ENCODE measurements at regions not wholly inside any gene's neighbourhood (a gene's known extent, or its start where the extent isn't known, plus 50 kb on each side); places are given as distances from the start of the nearest gene placed in this dataset.

GRCh38 chr5:133664422-133664821, 52.1 kb upstream of the FSTL4 start:
- DNase-seq, result no peak
- Mint-ChIP-seq H3K27ac (no peak overlapping the region), H3K4me3 (no peak overlapping the region), H3K36me3 (no peaks in the 10 kb centered on the region), H3K4me1 (no peaks in the 10 kb centered on the region), H3K9me3 (no peaks in the 10 kb centered on the region), H3K27me3 (peaks cover 11 to 42% of the 10 kb centered on the region in 2 donors)
- Histone ChIP-seq H3K27ac (ENCODE audit: low read depth, low read length) (no peak overlapping the region), H3K9me3 (ENCODE audit: low read length) (no peaks in the 10 kb centered on the region), H3K36me3 (ENCODE audit: insufficient read depth, low read length) (no peaks in the 10 kb centered on the region), H3K4me3 (ENCODE audit: low read length) (no peak overlapping the region), H3K27me3 (ENCODE audit: insufficient read depth, low read length, poor library complexity, severe bottlenecking) (no peaks in the 10 kb centered on the region), H3K4me1 (ENCODE audit: insufficient read depth, low read length) (no peaks in the 10 kb centered on the region)
- ChIA-PET CTCF (no interaction called here), POLR2A (no interaction called here)

DNA sequence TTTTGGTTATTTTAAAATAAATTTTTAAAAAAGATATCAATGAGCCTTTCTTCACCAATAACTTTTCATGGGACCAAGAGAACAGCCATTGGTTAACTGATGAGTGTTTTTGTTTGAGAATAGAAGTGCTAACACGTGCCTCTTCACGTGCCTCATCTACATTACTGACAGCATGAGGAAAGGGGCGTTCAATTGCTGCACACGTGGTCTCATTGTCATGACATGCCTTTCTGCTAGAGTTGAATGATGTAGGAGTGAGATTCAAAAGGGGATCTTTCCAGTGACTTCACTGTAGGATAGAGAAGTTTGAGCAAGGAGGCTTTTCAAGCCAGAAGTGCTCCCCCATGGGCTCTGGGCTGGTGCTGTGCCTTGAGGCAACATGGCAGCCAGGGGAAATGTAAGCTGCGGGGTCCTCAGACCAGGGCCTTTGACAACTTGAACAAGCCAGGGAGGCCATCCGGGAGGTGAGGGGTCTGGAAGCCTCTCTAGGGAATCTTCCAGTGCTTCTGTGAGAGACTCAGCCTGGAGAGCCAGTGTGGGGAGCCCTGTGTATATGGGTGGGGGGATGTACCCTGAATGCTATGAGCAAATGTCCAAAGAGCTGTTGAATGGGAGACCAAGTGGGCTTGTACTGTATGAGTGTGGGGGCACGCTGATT, 51.2 kb upstream of the FSTL4 start:
- H3K27ac ChIP-seq (ENCODE audit: low read depth, low read length), result no peak overlapping the region
- H3K27me3 ChIP-seq (ENCODE audit: insufficient read depth, low read length, poor library complexity, severe bottlenecking), result no peaks in the 10 kb centered on the region
- H3K9me3 Mint-ChIP-seq, result no peaks in the 10 kb centered on the region
- ChIA-PET POLR2A (no interaction called here), CTCF (no interaction called here)
- no peak for DNase-seq
- H3K9me3 ChIP-seq (ENCODE audit: low read length), result no peaks in the 10 kb centered on the region
- H3K4me1 Mint-ChIP-seq, result no peaks in the 10 kb centered on the region
- H3K4me3 ChIP-seq (ENCODE audit: low read length), result no peak overlapping the region
- no peak overlapping the region for H3K27ac Mint-ChIP-seq
- H3K36me3 ChIP-seq (ENCODE audit: insufficient read depth, low read length), result no peaks in the 10 kb centered on the region
- H3K27me3 Mint-ChIP-seq, result peaks cover 12 to 44% of the 10 kb centered on the region in 2 donors
- H3K4me3 Mint-ChIP-seq, result no peak overlapping the region
- H3K4me1 ChIP-seq (ENCODE audit: insufficient read depth, low read length), result no peaks in the 10 kb centered on the region
- no peaks in the 10 kb centered on the region for H3K36me3 Mint-ChIP-seq

DNA sequence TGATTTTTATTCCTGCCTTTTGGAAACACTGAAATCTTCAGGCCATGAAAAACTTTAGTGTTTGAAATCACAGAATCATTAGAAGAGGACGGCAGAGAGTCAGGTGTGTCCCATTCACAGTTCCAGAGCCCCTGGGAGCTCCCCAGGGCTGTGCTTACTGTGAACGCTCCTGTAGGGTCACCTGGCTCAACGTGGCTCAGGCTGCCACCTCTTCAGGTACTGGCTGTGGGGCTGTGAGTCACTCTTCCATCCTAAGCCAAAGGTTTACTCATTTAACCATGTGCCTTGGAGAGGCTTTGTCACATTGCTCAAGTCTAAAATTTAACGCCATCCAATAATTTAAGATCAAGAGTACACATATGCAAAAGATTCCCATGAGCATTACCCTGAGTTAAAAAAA, 50.2 kb upstream of the FSTL4 start:
- Mint-ChIP-seq H3K9me3 (no peaks in the 10 kb centered on the region), H3K27ac (no peak overlapping the region), H3K27me3 (peaks cover 7 to 38% of the 10 kb centered on the region in 2 donors), H3K36me3 (no peaks in the 10 kb centered on the region), H3K4me3 (no peak overlapping the region), H3K4me1 (no peaks in the 10 kb centered on the region)
- Histone ChIP-seq H3K27ac (ENCODE audit: low read depth, low read length) (no peak overlapping the region), H3K4me3 (ENCODE audit: low read length) (no peak overlapping the region), H3K9me3 (ENCODE audit: low read length) (no peaks in the 10 kb centered on the region), H3K4me1 (ENCODE audit: insufficient read depth, low read length) (no peaks in the 10 kb centered on the region), H3K36me3 (ENCODE audit: insufficient read depth, low read length) (no peaks in the 10 kb centered on the region), H3K27me3 (ENCODE audit: insufficient read depth, low read length, poor library complexity, severe bottlenecking) (no peaks in the 10 kb centered on the region)
- DNase-seq, result no peak
- ChIA-PET CTCF (no interaction called here), POLR2A (no interaction called here)
